IMR-90 (cell line): ENCODE measurements at regions not wholly inside any gene's neighbourhood (a gene's known extent, or its start where the extent isn't known, plus 50 kb on each side); places are given as distances from the start of the nearest gene placed in this dataset.

Experiments used
- ATAC-seq: fragments of 200-7000 bp; cut with Tn5 transposase; 2 replicates; pipeline ENCODE4 v1.9.1; 2020; ENCODE audit warnings: low read depth, mild to moderate bottlenecking, moderate library complexity
- BruUV-seq: library from RNA; stranded (reverse); fragments of 400-500 nt; replicated peaks from 2 replicates; lab custom pipeline; 2021; lab: Mats Ljungman, UMichigan
- CTCF ChIA-PET: fragments of 300-600 bp; formaldehyde crosslinking; extraction: SDS; loops from one replicate; lab custom pipeline; 2021; ENCODE audit warnings: antibody characterized with exemption; lab: Yijun Ruan, JAX
- POLR2A ChIA-PET: fragments of 300-600 bp; sonication (Branson Sonifier 250); formaldehyde crosslinking; loops from one replicate; lab custom pipeline; 2022; ENCODE audit warnings: antibody characterized with exemption; ENCODE audit not compliant: unreplicated experiment; lab: Charles Lee
- DNase-seq: peaks from one replicate; pipeline ENCODE4 v3.0.0; 2013
- H2AFZ ChIP-seq: replicated peaks from 2 replicates; pipeline ENCODE3; 2013; ENCODE audit warnings: low read length, mild to moderate bottlenecking; ENCODE audit not compliant: poor library complexity
- H2AK5ac ChIP-seq: 2 replicates; pipeline ENCODE4 v1.6.1; 2013; ENCODE audit warnings: low read depth, low read length, inconsistent platforms
- H2AK9ac ChIP-seq: replicated peaks from 2 replicates; pipeline ENCODE3; 2013; ENCODE audit warnings: mild to moderate bottlenecking, low read depth, low read length, moderate library complexity; ENCODE audit not compliant: poor library complexity
- H2BK120ac ChIP-seq: 2 replicates; pipeline ENCODE4 v1.6.1; 2013; ENCODE audit warnings: low read depth, low read length, inconsistent platforms
- H2BK15ac ChIP-seq: 3 replicates; pipeline ENCODE4 v1.6.1; 2013; ENCODE audit warnings: low read depth, low read length, inconsistent platforms
- H2BK20ac ChIP-seq: 2 replicates; pipeline ENCODE4 v1.6.1; 2013; ENCODE audit warnings: low read depth, mild to moderate bottlenecking, inconsistent platforms, low read length, moderate library complexity
- H2BK5ac ChIP-seq: 2 replicates; pipeline ENCODE4 v1.6.1; 2013; ENCODE audit warnings: mild to moderate bottlenecking, low read depth, low read length, inconsistent platforms; ENCODE audit not compliant: poor library complexity, severe bottlenecking
- H3K14ac ChIP-seq: replicated peaks from 2 replicates; pipeline ENCODE4 v1.6.1; 2013; ENCODE audit warnings: low read depth, low read length, inconsistent platforms
- H3K18ac ChIP-seq: 2 replicates; pipeline ENCODE4 v1.6.1; 2013; ENCODE audit warnings: low read depth, low read length, control low read depth
- H3K23ac ChIP-seq: 2 replicates; pipeline ENCODE4 v1.6.1; 2013; ENCODE audit warnings: low read depth, low read length, inconsistent platforms
- H3K27ac ChIP-seq: 2 replicates; pipeline ENCODE4 v1.5.1; 2013; ENCODE audit warnings: mild to moderate bottlenecking, control low read depth, low read length; ENCODE audit not compliant: insufficient read depth
- H3K27me3 ChIP-seq: 2 replicates; pipeline ENCODE4 v1.6.1; 2013; ENCODE audit warnings: low read length; ENCODE audit not compliant: control insufficient read depth, insufficient read depth
- H3K36me3 ChIP-seq: 2 replicates; pipeline ENCODE4 v1.6.1; 2013; ENCODE audit warnings: low read length, mixed read lengths; ENCODE audit not compliant: control insufficient read depth, insufficient read depth
- H3K4ac ChIP-seq: 2 replicates; pipeline ENCODE4 v1.6.1; 2013; ENCODE audit warnings: low read depth, low read length, inconsistent platforms
- H3K4me1 ChIP-seq: 2 replicates; pipeline ENCODE4 v1.6.1; 2013; ENCODE audit warnings: low read length, mixed read lengths; ENCODE audit not compliant: control insufficient read depth, insufficient read depth
- H3K4me2 ChIP-seq: 2 replicates; pipeline ENCODE4 v1.6.1; 2013; ENCODE audit warnings: low read depth, mild to moderate bottlenecking, control low read depth, low read length, moderate library complexity
- H3K4me3 ChIP-seq: 2 replicates; pipeline ENCODE4 v1.5.1; 2013; ENCODE audit warnings: low read depth, mild to moderate bottlenecking, control low read depth, low read length, moderate library complexity; ENCODE audit not compliant: insufficient read depth
- H3K56ac ChIP-seq: 2 replicates; pipeline ENCODE4 v1.6.1; 2013; ENCODE audit warnings: low read length, inconsistent platforms; ENCODE audit not compliant: insufficient read depth; ENCODE audit errors: extremely low read depth
- H3K79me1 ChIP-seq, 2 experiments: 2 replicates each; pipeline ENCODE4 v1.6.1; 2013; ENCODE audit warnings: low read length in 2 of 2, inconsistent platforms in 1 of 2, low read depth in 1 of 2
- H3K9ac ChIP-seq: 2 replicates; pipeline ENCODE4 v1.6.1; 2013; ENCODE audit warnings: low read depth, low read length, control low read depth
- H3K9me1 ChIP-seq: 2 replicates; pipeline ENCODE4 v1.6.1; 2013; ENCODE audit warnings: low read length, inconsistent platforms; ENCODE audit not compliant: insufficient read depth
- H3K9me3 ChIP-seq: 2 replicates; pipeline ENCODE4 v1.6.1; 2013; ENCODE audit warnings: low read length; ENCODE audit not compliant: control insufficient read depth, insufficient read depth
- H4K20me1 ChIP-seq: 2 replicates; pipeline ENCODE4 v1.6.1; 2013; ENCODE audit warnings: low read length, inconsistent platforms; ENCODE audit not compliant: insufficient read depth
- H4K5ac ChIP-seq: 2 replicates; pipeline ENCODE4 v1.6.1; 2013; ENCODE audit warnings: mild to moderate bottlenecking, low read depth, low read length, control low read depth
- H4K8ac ChIP-seq, 2 experiments: 2 replicates each; pipeline ENCODE4 v1.6.1; 2013; ENCODE audit warnings: low read depth in 2 of 2, low read length in 2 of 2, control low read depth in 1 of 2, inconsistent platforms in 1 of 2
- H4K91ac ChIP-seq: 2 replicates; pipeline ENCODE4 v1.6.1; 2013; ENCODE audit warnings: low read depth, low read length, inconsistent platforms; ENCODE audit not compliant: insufficient read depth
- BHLHE40 ChIP-seq: fragments of 150-350 bp; IDR thresholded peaks from 2 replicates; pipeline ENCODE4 v1.6.1; 2016; ENCODE audit warnings: mild to moderate bottlenecking, low read depth, low read length
- CEBPB ChIP-seq: IDR thresholded peaks from 2 replicates; pipeline ENCODE4 v1.6.1; 2012; ENCODE audit warnings: low read depth, low read length, improper control_type of control experiment
- CHD1 ChIP-seq: IDR thresholded peaks from 2 replicates; pipeline ENCODE4 v1.6.1; 2012; ENCODE audit warnings: low read depth, low read length, improper control_type of control experiment
- MXI1 ChIP-seq: IDR thresholded peaks from 2 replicates; pipeline ENCODE4 v1.6.1; 2012; ENCODE audit warnings: low read depth, mild to moderate bottlenecking, low read length, moderate library complexity, borderline replicate concordance
- NFE2L2 ChIP-seq: fragments of 150-350 bp; IDR thresholded peaks from 2 replicates; pipeline ENCODE4 v1.6.1; 2016; ENCODE audit warnings: low read depth, mild to moderate bottlenecking, low read length
- POLR2A ChIP-seq: IDR thresholded peaks from 2 replicates; pipeline ENCODE4 v1.6.1; 2012; ENCODE audit warnings: mild to moderate bottlenecking, low read depth, low read length
- WGBS, 2 experiments: methylation state at CpG; one replicate each; pipeline versions ENCODE4 v1.1.5 to v1.1.7; 2013; ENCODE audit warnings: missing lambda C conversion rate in 2 of 2; ENCODE audit not compliant: insufficient read length in 1 of 2; ENCODE audit errors: extremely low coverage in 2 of 2; 5-methylcytosine and 5-hydroxymethylcytosine counted together
- dilution Hi-C: fragments of 300-500 bp; cut with HindIII; formaldehyde crosslinking; loops from one replicate; pipeline ENCODE4 v1.14.3; 2018; ENCODE audit warnings: low sequenced_read_pairs; ENCODE audit not compliant: unreplicated experiment
- in situ Hi-C: fragments of 300-500 bp; cut with MboI; formaldehyde crosslinking; loops from 3 replicates; pipeline ENCODE4 v1.14.3; 2019; ENCODE audit warnings: low sequenced_read_pairs, inconsistent platforms, mixed read lengths
- intact Hi-C: fragments of 100-400 bp; cut with micrococcal nuclease; formaldehyde crosslinking; loops from 2 replicates; pipeline ENCODE4 v1.10.0; 2022
- TF ChIP-seq, protein P1 (sequence below): conservative IDR thresholded peaks from 2 replicates; pipeline ENCODE4 v1.5.1; 2012; ENCODE audit warnings: mild to moderate bottlenecking, low read depth, low read length, improper control_type of control experiment
- TF ChIP-seq, protein P2 (sequence below): fragments of 150-350 bp; IDR thresholded peaks from 2 replicates; pipeline ENCODE4 v1.6.1; 2016; ENCODE audit warnings: low read depth, mild to moderate bottlenecking, low read length, moderate library complexity, borderline replicate concordance

DNA sequence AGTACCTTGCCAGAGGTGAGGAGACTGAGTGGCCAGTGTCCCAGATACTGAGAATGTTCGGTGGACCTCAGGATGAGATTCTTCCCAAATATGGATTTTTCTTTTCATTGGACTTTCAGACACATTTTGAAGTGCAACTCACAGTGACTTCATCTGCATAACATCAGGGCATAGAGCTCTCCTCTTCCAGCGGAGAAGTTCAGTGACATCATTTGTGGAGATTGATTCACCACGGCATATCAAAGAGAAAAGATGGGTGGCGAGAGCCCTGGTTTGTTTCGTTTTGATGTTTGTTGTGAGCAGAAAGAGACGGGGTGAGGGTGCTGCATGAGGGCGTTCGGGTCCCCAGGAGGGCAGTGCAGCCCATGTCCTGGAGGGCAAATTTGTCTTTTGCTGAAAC is 120.1 kb upstream of the GPR12 start:
- H2BK5ac ChIP-seq: no peak overlapping the region
- no peak overlapping the region for H2BK15ac ChIP-seq
- peak overlapping the region; percentile 22; the same call in 1 of the 2 replicates for H3K4me2 ChIP-seq
- no peak overlapping the region for H2AK9ac ChIP-seq
- H4K20me1 ChIP-seq: no peaks in the 10 kb centered on the region
- TF ChIP-seq CEBPB (no peak), NFE2L2 (no peak), BHLHE40 (no peak), POLR2A (no peak), MXI1 (no peak), CHD1 (no peak)
- TF ChIP-seq, protein P1, sequence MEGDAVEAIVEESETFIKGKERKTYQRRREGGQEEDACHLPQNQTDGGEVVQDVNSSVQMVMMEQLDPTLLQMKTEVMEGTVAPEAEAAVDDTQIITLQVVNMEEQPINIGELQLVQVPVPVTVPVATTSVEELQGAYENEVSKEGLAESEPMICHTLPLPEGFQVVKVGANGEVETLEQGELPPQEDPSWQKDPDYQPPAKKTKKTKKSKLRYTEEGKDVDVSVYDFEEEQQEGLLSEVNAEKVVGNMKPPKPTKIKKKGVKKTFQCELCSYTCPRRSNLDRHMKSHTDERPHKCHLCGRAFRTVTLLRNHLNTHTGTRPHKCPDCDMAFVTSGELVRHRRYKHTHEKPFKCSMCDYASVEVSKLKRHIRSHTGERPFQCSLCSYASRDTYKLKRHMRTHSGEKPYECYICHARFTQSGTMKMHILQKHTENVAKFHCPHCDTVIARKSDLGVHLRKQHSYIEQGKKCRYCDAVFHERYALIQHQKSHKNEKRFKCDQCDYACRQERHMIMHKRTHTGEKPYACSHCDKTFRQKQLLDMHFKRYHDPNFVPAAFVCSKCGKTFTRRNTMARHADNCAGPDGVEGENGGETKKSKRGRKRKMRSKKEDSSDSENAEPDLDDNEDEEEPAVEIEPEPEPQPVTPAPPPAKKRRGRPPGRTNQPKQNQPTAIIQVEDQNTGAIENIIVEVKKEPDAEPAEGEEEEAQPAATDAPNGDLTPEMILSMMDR: no peak
- TF ChIP-seq, protein P2, sequence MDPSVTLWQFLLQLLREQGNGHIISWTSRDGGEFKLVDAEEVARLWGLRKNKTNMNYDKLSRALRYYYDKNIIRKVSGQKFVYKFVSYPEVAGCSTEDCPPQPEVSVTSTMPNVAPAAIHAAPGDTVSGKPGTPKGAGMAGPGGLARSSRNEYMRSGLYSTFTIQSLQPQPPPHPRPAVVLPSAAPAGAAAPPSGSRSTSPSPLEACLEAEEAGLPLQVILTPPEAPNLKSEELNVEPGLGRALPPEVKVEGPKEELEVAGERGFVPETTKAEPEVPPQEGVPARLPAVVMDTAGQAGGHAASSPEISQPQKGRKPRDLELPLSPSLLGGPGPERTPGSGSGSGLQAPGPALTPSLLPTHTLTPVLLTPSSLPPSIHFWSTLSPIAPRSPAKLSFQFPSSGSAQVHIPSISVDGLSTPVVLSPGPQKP: no peak
- 31% methylated on average over 3 of the region's 8 CpGs; no CpG with 5 or more reads in 1 of the 2 experiments for WGBS, 2 experiments
- H3K9ac ChIP-seq: no peak overlapping the region
- H4K91ac ChIP-seq: no peak overlapping the region
- no peak overlapping the region for H4K5ac ChIP-seq
- ATAC-seq (no peak; the same call in 1 of the 2 replicates), DNase-seq (peak; percentile 2)
- dilution Hi-C loops: no loop called here
- no peaks in the 10 kb centered on the region for H3K4me1 ChIP-seq
- POLR2A ChIA-PET: no interaction called here
- no peak overlapping the region for H3K56ac ChIP-seq
- H3K27me3 ChIP-seq: peaks cover 12% of the 10 kb centered on the region
- intact Hi-C loops: no loop called here
- peak overlapping the region; percentile 34 for H2AFZ ChIP-seq
- CTCF ChIA-PET: interaction anchor here (0.6 kb wide), 1 partner anchor 36 kb away, joined by 4 read pairs; no protein-coding TSS in a partner anchor
- no peak overlapping the region for H3K27ac ChIP-seq
- no peaks in the 10 kb centered on the region for H3K36me3 ChIP-seq
- in situ Hi-C loops: loop anchor here (25.0 kb wide), 1 partner anchor 693 kb away; no protein-coding TSS in a partner anchor
- no peaks in the 10 kb centered on the region for H3K79me1 ChIP-seq
- H4K8ac ChIP-seq: no peak overlapping the region
- H2AK5ac ChIP-seq: no peak overlapping the region
- H3K18ac ChIP-seq: no peak overlapping the region
- no peaks in the 10 kb centered on the region for H3K9me1 ChIP-seq
- no TSS peak for BruUV-seq
- H2BK20ac ChIP-seq: no peak overlapping the region
- H3K4ac ChIP-seq: no peak overlapping the region
- H3K23ac ChIP-seq: no peak overlapping the region; the same call in 1 of the 2 replicates
- no peak overlapping the region for H3K14ac ChIP-seq
- no peaks in the 10 kb centered on the region; the same call in 1 of the 2 replicates for H3K9me3 ChIP-seq
- H3K4me3 ChIP-seq: 0 out of 2 replicates have a peak overlapping the region, but pooled peaks have one; percentile 11
- H2BK120ac ChIP-seq: no peak overlapping the region
